IPS DF 19.7 (cell line): ENCODE measurements at regions not wholly inside any gene's neighbourhood (a gene's known extent, or its start where the extent isn't known, plus 50 kb on each side); places are given as distances from the start of the nearest gene placed in this dataset.
"Not testable (repeated sequence)": the region's sequence is repeated elsewhere in the genome, so short reads cannot be mapped to it uniquely, and the experiment has no call there.

ENCODE experiments used
- DNase-seq: peaks from one replicate; pipeline ENCODE4 v3.0.0-alpha.2; 2013; ENCODE audit warnings: low read depth, low spot score

- DNase-seq, result not testable (repeated sequence)
These were observed 62.8 kb downstream of the SCP2D1 start for GRCh38 chr20:18876394-18876793.

GRCh38 chr20:18879262-18879661 is 65.7 kb downstream of the SCP2D1 start:
- no peak for DNase-seq

GRCh38 chr20:18886756-18887155 is 73.2 kb downstream of the SCP2D1 start:
- no peak for DNase-seq

GRCh38 chr20:18901980-18902737 is 88.6 kb downstream of the SCP2D1 start:
- DNase-seq, result no peak

- no peak for DNase-seq
These were observed 90.6 kb downstream of the SCP2D1 start for GRCh38 chr20:18904192-18904591.

- no peak for DNase-seq
These were observed 91.0 kb downstream of the SCP2D1 start for GRCh38 chr20:18904624-18905023.

GRCh38 chr20:18906046-18906445 is 92.5 kb downstream of the SCP2D1 start:
- no peak for DNase-seq

- DNase-seq, result no peak
These were observed 93.8 kb downstream of the SCP2D1 start for GRCh38 chr20:18907353-18907752.

- no peak for DNase-seq
These were observed 94.5 kb downstream of the SCP2D1 start for GRCh38 chr20:18908109-18908508.

- DNase-seq, result no peak
These were observed 95.7 kb downstream of the SCP2D1 start for GRCh38 chr20:18909254-18909653.

- DNase-seq, result no peak
These were observed 100.1 kb downstream of the SCP2D1 start for GRCh38 chr20:18913701-18914100.

- no peak for DNase-seq
These were observed 101.2 kb downstream of the SCP2D1 start for GRCh38 chr20:18914796-18915195.

- no peak for DNase-seq
These were observed 103.5 kb downstream of the SCP2D1 start for GRCh38 chr20:18916886-18917750.

- DNase-seq, result no peak
These were observed 106.4 kb downstream of the SCP2D1 start for GRCh38 chr20:18919996-18920395.

GRCh38 chr20:18921291-18921690 is 107.7 kb downstream of the SCP2D1 start:
- DNase-seq, result no peak

GRCh38 chr20:18922251-18922650 is 108.7 kb downstream of the SCP2D1 start:
- DNase-seq, result no peak

GRCh38 chr20:18922898-18923297 is 109.3 kb downstream of the SCP2D1 start:
- DNase-seq, result no peak

GRCh38 chr20:18926965-18927364 is 113.4 kb downstream of the SCP2D1 start:
- no peak for DNase-seq

GRCh38 chr20:18928626-18929025 is 115.0 kb downstream of the SCP2D1 start:
- DNase-seq, result no peak

- no peak for DNase-seq
These were observed 116.2 kb downstream of the SCP2D1 start for GRCh38 chr20:18929800-18930199.

- DNase-seq, result no peak
These were observed 130.0 kb downstream of the SCP2D1 start for GRCh38 chr20:18943542-18943941.

GRCh38 chr20:18956890-18957289 is 143.3 kb downstream of the SCP2D1 start:
- no peak for DNase-seq

GRCh38 chr20:18957328-18957727 is 143.7 kb downstream of the SCP2D1 start:
- no peak for DNase-seq
